Vagina (tissue), 2 donors: ENCODE measurements at regions not wholly inside any gene's neighbourhood (a gene's known extent, or its start where the extent isn't known, plus 50 kb on each side); places are given as distances from the start of the nearest gene placed in this dataset.

Experiments used
- POLR2A ChIP-seq, 2 donors: fragments of 450-650 bp; IDR thresholded peaks; one replicate each; pipeline ENCODE4 v1.6.1; 2017; ENCODE audit warnings: antibody characterized with exemption in 2 of 2, mild to moderate bottlenecking in 2 of 2, moderate library complexity in 2 of 2
- POLR2AphosphoS5 ChIP-seq, 2 donors: sonication (generic); formaldehyde crosslinking; IDR thresholded peaks; one replicate each; pipeline ENCODE4 v1.9.0; 2017; ENCODE audit warnings: antibody characterized with exemption in 2 of 2, mild to moderate bottlenecking in 2 of 2, low read depth in 1 of 2; ENCODE audit not compliant: insufficient read depth in 1 of 2
- TF ChIP-seq, protein P1 (sequence below), 3 experiments: fragments of 450-650 bp in 2 of 3; fragments of 200-600 bp in 1 of 3; sonication (generic) in 1 of 3; IDR thresholded peaks; one replicate each; pipeline ENCODE4 v1.5.1; 2017 to 2019; ENCODE audit warnings: antibody characterized with exemption in 3 of 3, mild to moderate bottlenecking in 2 of 3, moderate library complexity in 2 of 3

DNA sequence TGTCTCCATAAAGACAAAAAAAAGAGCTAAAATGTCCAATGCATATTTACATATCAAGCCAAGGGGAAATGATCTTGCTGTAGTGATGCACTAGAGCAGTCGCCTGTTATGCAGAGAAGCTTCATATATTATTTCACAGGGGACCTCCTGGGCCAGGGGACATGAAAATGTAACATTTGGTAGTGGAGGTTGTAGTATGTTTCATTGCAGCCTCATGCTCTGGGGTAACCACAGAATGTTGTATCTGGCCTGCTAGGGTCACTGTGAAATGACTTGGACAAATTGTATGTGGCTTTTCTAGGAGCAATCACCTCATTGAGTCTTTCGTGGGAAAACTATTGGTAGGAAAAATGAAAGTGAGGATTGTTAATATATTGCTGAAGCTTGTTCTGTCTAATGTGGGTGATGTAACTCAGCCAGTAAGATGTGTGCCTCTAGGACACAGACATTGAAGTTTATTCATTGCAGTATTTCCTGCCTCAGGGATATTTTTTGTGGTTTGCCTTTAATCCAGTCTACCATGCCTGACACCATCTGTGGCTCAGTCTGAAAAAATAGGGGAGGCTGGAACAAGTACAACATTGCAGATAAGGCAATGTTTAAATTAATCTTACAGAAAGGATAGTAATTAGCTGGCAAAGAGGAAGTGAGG, 430.8 kb upstream of the TNC start:
- TF ChIP-seq, protein P1, sequence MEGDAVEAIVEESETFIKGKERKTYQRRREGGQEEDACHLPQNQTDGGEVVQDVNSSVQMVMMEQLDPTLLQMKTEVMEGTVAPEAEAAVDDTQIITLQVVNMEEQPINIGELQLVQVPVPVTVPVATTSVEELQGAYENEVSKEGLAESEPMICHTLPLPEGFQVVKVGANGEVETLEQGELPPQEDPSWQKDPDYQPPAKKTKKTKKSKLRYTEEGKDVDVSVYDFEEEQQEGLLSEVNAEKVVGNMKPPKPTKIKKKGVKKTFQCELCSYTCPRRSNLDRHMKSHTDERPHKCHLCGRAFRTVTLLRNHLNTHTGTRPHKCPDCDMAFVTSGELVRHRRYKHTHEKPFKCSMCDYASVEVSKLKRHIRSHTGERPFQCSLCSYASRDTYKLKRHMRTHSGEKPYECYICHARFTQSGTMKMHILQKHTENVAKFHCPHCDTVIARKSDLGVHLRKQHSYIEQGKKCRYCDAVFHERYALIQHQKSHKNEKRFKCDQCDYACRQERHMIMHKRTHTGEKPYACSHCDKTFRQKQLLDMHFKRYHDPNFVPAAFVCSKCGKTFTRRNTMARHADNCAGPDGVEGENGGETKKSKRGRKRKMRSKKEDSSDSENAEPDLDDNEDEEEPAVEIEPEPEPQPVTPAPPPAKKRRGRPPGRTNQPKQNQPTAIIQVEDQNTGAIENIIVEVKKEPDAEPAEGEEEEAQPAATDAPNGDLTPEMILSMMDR (IDR thresholded peaks at IDR 0.05), result no peak
- no peak for TF ChIP-seq POLR2AphosphoS5 (IDR thresholded peaks at IDR 0.05; ENCODE audit: insufficient read depth in 1 of 2, low read depth in 1 of 2)
- no peak for TF ChIP-seq POLR2A (IDR thresholded peaks at IDR 0.05)
